Endothelial cell of umbilical vein (primary cell): ENCODE measurements at regions not wholly inside any gene's neighbourhood (a gene's known extent, or its start where the extent isn't known, plus 50 kb on each side); places are given as distances from the start of the nearest gene placed in this dataset.
"Not testable (repeated sequence)": the region's sequence is repeated elsewhere in the genome, so short reads cannot be mapped to it uniquely, and the experiment has no call there.

Experiments used
- BruUV-seq: library from RNA; stranded (reverse); fragments of 400-500 nt; replicated peaks from 2 replicates; lab custom pipeline; 2021; lab: Mats Ljungman, UMichigan
- CTCF ChIA-PET: fragments of 300-600, 350-600 bp; sonication (Branson Sonifier 250); formaldehyde crosslinking; loops from one replicate; lab custom pipeline; 2021; ENCODE audit warnings: antibody characterized with exemption, inconsistent platforms; lab: Charles Lee
- POLR2A ChIA-PET: fragments of 300-600, 350-600 bp; sonication (Branson Sonifier 250); formaldehyde crosslinking; loops from one replicate; lab custom pipeline; 2021; ENCODE audit warnings: antibody characterized with exemption, inconsistent platforms; lab: Charles Lee
- DNase-seq: peaks from one replicate; pipeline ENCODE4 v3.0.0-alpha.2; 2011; ENCODE audit warnings: low read depth, low spot score
- FAIRE-seq: peaks from 2 replicates; lab custom pipeline; 2011; peaks lifted over from hg19 to GRCh38; lab: Jason Lieb, UNC
- H2AFZ ChIP-seq: 2 replicates; pipeline ENCODE4 v1.6.0; 2012; ENCODE audit warnings: low read depth, low read length, control low read depth, inconsistent platforms
- H3K27ac ChIP-seq: 2 replicates; pipeline ENCODE4 v1.5.1; 2011; ENCODE audit warnings: low read depth, mild to moderate bottlenecking, control low read depth, low read length, moderate library complexity; ENCODE audit not compliant: insufficient read depth
- H3K27me3 ChIP-seq, 2 experiments: 2 replicates each; pipeline versions ENCODE4 v1.6.0 to v1.6.1; 2011; ENCODE audit warnings: low read length in 2 of 2, mixed read lengths in 1 of 2; ENCODE audit not compliant: control insufficient read depth in 2 of 2, insufficient read depth in 2 of 2
- H3K36me3 ChIP-seq, 2 experiments: 2 replicates in 1 of 2; 3 replicates in 1 of 2; pipeline ENCODE4 v1.5.1; 2011; ENCODE audit warnings: low read length in 2 of 2, mild to moderate bottlenecking in 1 of 2, moderate library complexity in 1 of 2; ENCODE audit not compliant: control insufficient read depth in 2 of 2, insufficient read depth in 2 of 2; ENCODE audit errors: extremely low read depth in 1 of 2
- H3K4me1 ChIP-seq: 3 replicates; pipeline ENCODE4 v1.5.1; 2011; ENCODE audit warnings: mild to moderate bottlenecking, low read length; ENCODE audit not compliant: control insufficient read depth, insufficient read depth; ENCODE audit errors: extremely low read depth
- H3K4me2 ChIP-seq: 2 replicates; pipeline ENCODE4 v1.6.1; 2011; ENCODE audit warnings: low read length, control low read depth, mixed read lengths; ENCODE audit not compliant: insufficient read depth
- H3K4me3 ChIP-seq, 3 experiments: fragments of 200-600 bp in 1 of 3; sonication (generic), shearing (Covaris generic) in 1 of 3; replicated peaks in 1 of 3; 2 replicates each; pipeline ENCODE4 v1.5.1; 2011 to 2016; ENCODE audit warnings: control low read depth in 3 of 3, low read length in 3 of 3, mild to moderate bottlenecking in 2 of 3, inconsistent platforms in 1 of 3, low read depth in 1 of 3, moderate library complexity in 1 of 3; ENCODE audit not compliant: insufficient read depth in 1 of 3
- H3K79me2 ChIP-seq: 2 replicates; pipeline ENCODE4 v1.6.0; 2012; ENCODE audit warnings: low read length, inconsistent platforms; ENCODE audit not compliant: control insufficient read depth, insufficient read depth
- H3K9ac ChIP-seq: replicated peaks from 2 replicates; pipeline ENCODE3; 2011; ENCODE audit warnings: low read length, control low read depth; ENCODE audit not compliant: insufficient read depth; ENCODE audit errors: extremely low read depth
- H3K9me1 ChIP-seq: replicated peaks from 3 replicates; pipeline ENCODE4 v1.6.0; 2011; ENCODE audit warnings: mild to moderate bottlenecking, low read length; ENCODE audit not compliant: control insufficient read depth, insufficient read depth; ENCODE audit errors: extremely low read depth
- H3K9me3 ChIP-seq: replicated peaks from 2 replicates; pipeline ENCODE4 v1.5.1; 2012; ENCODE audit warnings: low read length, inconsistent platforms; ENCODE audit not compliant: control insufficient read depth, insufficient read depth
- H4K20me1 ChIP-seq: replicated peaks from 2 replicates; pipeline ENCODE3; 2011; ENCODE audit warnings: mild to moderate bottlenecking, low read length; ENCODE audit not compliant: control insufficient read depth, insufficient read depth; ENCODE audit errors: extremely low read depth
- CTCF ChIP-seq, 2 donors: IDR thresholded peaks; 1 replicate in 1 of 2; 2 replicates in 1 of 2; pipeline ENCODE4 v1.5.1; 2011; ENCODE audit warnings: low read length in 2 of 2, mild to moderate bottlenecking in 2 of 2, moderate library complexity in 2 of 2, control low read depth in 1 of 2, inconsistent platforms in 1 of 2, low read depth in 1 of 2; ENCODE audit not compliant: insufficient read depth in 1 of 2; ENCODE audit errors: extremely low read depth in 1 of 2
- EZH2 ChIP-seq: IDR thresholded peaks from 2 replicates; pipeline ENCODE4 v1.6.1; 2012; ENCODE audit warnings: borderline replicate concordance, low read depth, mild to moderate bottlenecking, moderate library complexity, low read length, inconsistent platforms; ENCODE audit not compliant: severe bottlenecking
- FOS ChIP-seq: IDR thresholded peaks from 2 replicates; pipeline ENCODE4 v1.6.1; 2011; ENCODE audit warnings: mild to moderate bottlenecking, low read length, moderate library complexity, borderline replicate concordance; ENCODE audit not compliant: insufficient read depth
- GATA2 ChIP-seq: IDR thresholded peaks from 2 replicates; pipeline ENCODE4 v1.7.0; 2011; ENCODE audit warnings: low read depth, mild to moderate bottlenecking, moderate library complexity, mixed read lengths, low read length; ENCODE audit not compliant: insufficient read length, insufficient read depth
- JUN ChIP-seq: IDR thresholded peaks from 2 replicates; pipeline ENCODE4 v1.6.1; 2011; ENCODE audit warnings: borderline replicate concordance, low read depth; ENCODE audit not compliant: insufficient read length, insufficient read depth
- MAX ChIP-seq: IDR thresholded peaks from 2 replicates; pipeline ENCODE4 v1.6.1; 2011; ENCODE audit not compliant: insufficient read depth, insufficient read length
- MYC ChIP-seq: IDR thresholded peaks from one replicate; pipeline ENCODE4 v1.6.1; 2011; ENCODE audit warnings: mild to moderate bottlenecking, low read depth, low read length
- POLR2A ChIP-seq: IDR thresholded peaks from 2 replicates; pipeline ENCODE4 v1.6.1; 2012; ENCODE audit warnings: low read depth, mild to moderate bottlenecking, control low read depth, low read length
- POLR2AphosphoS5 ChIP-seq: IDR thresholded peaks from 2 replicates; pipeline ENCODE4 v1.6.1; 2012; ENCODE audit warnings: low read depth, mild to moderate bottlenecking, control low read depth, low read length, moderate library complexity; ENCODE audit not compliant: insufficient read depth
- dilution Hi-C: fragments of 300-500 bp; cut with MboI; formaldehyde crosslinking; loops from one replicate; pipeline ENCODE4 v1.15.0; 2019; ENCODE audit warnings: low sequenced_read_pairs; ENCODE audit not compliant: extremely low pct_ligation_motif_present
- intact Hi-C: fragments of 100-400 bp; cut with micrococcal nuclease; formaldehyde crosslinking; loops from one replicate; pipeline ENCODE4 v1.10.0; 2022

DNA sequence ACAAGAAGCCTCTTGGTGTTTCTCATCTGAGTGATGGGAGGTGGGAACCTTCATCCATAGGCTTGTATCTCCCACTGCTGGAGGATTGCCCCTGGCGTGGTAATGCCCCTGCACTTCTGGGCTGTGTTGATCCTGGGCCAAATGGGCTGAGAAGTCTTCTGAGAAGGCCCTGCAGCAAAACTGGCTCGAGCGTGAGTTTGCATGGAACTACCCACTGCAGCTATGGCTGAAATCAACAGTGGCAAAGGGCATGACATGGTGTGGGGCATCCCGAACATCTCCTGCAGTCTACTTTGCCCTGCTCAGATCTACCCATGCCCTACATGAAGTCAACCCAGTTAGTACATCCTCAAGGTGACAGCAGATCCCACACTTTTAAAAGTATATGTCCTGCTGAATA is 130.6 kb downstream of the NRN1 start:
- dilution Hi-C loops (no loop called here), intact Hi-C loops (no loop called here)
- Histone ChIP-seq H3K4me1 (no peaks in the 10 kb centered on the region), H3K27ac (no peak overlapping the region), H3K4me2 (no peak overlapping the region), H3K9ac (no peak overlapping the region), H3K36me3 (no peaks in the 10 kb centered on the region), H4K20me1 (no peaks in the 10 kb centered on the region), H3K4me3 (no peak overlapping the region), H3K79me2 (no peaks in the 10 kb centered on the region), H3K9me3 (no peaks in the 10 kb centered on the region), H3K9me1 (no peaks in the 10 kb centered on the region), H3K27me3 (no peaks in the 10 kb centered on the region), H2AFZ (no peak overlapping the region)
- ChIA-PET POLR2A (no interaction called here), CTCF (no interaction called here)
- FAIRE-seq (no peak), DNase-seq (no peak)
- BruUV-seq: no TSS peak
- TF ChIP-seq POLR2AphosphoS5 (no peak), EZH2 (no peak), JUN (no peak), MYC (no peak), CTCF (IDR thresholded peaks at IDR 0.05; ENCODE audit: extremely low read depth in 1 of 2, insufficient read depth in 1 of 2, low read depth in 1 of 2, low read length in 2 of 2) (no peak), FOS (no peak), POLR2A (no peak), MAX (no peak), GATA2 (no peak)

GRCh38 chr6:5873976-5874375 is 132.7 kb downstream of the NRN1 start:
- CTCF ChIA-PET, H3K9ac ChIP-seq, H2AFZ ChIP-seq, H3K4me1 ChIP-seq, H3K79me2 ChIP-seq, H3K9me1 ChIP-seq, BruUV-seq, FAIRE-seq, H3K9me3 ChIP-seq, H3K27ac ChIP-seq, DNase-seq, dilution Hi-C loops, H3K4me3 ChIP-seq, H3K27me3 ChIP-seq, intact Hi-C loops, POLR2A ChIA-PET, H3K4me2 ChIP-seq, H3K36me3 ChIP-seq, H4K20me1 ChIP-seq: not testable (repeated sequence)
